K562 (cell line): ENCODE measurements at regions not wholly inside any gene's neighbourhood (a gene's known extent, or its start where the extent isn't known, plus 50 kb on each side); places are given as distances from the start of the nearest gene placed in this dataset.

Source experiments
- ATAC-seq: fragments of 200-7000 bp; cut with Tn5 transposase; 3 replicates; pipeline ENCODE4 v1.9.1; 2020; ENCODE audit warnings: moderate library complexity
- BruUV-seq: library from RNA; stranded (reverse); fragments of 400-500 nt; replicated peaks from 2 replicates; lab custom pipeline; 2021; lab: Mats Ljungman, UMichigan
- CTCF ChIA-PET: fragments of 300-600 bp; formaldehyde crosslinking; extraction: SDS; loops from one replicate; lab custom pipeline; 2021; ENCODE audit warnings: low intra/inter-chr PET ratio; lab: Yijun Ruan, JAX
- POLR2A ChIA-PET: fragments of 300-600, 350-650 bp; sonication (Branson Sonifier 250); formaldehyde crosslinking; extraction: SDS; loops from one replicate; lab custom pipeline; 2021; ENCODE audit warnings: antibody characterized with exemption, inconsistent platforms; lab: Yijun Ruan, JAX
- DNase-seq, 4 experiments: peaks; one replicate each; pipeline versions ENCODE4 v3.0.0 to v3.0.0-alpha.2; 2011 to 2018; ENCODE audit warnings: low spot score in 3 of 4, mixed read lengths in 3 of 4; ENCODE audit errors: extremely low read depth in 1 of 4
- FAIRE-seq: peaks from 2 replicates; lab custom pipeline; 2011; peaks lifted over from hg19 to GRCh38; lab: Jason Lieb, UNC
- H2AFZ ChIP-seq: 2 replicates; pipeline ENCODE4 v1.6.0; 2011; ENCODE audit warnings: low read depth, low read length, control low read depth, inconsistent platforms
- H3K27ac ChIP-seq: fragments of 200-600 bp; 3 replicates; pipeline ENCODE4 v1.8.0; 2011; ENCODE audit warnings: low read depth, mild to moderate bottlenecking, control low read depth, inconsistent platforms, low read length, moderate library complexity, mixed read lengths; ENCODE audit errors: extremely low read depth
- H3K27me3 ChIP-seq, 2 experiments: fragments of 300-600 bp in 1 of 2; 2 replicates in 1 of 2; 3 replicates in 1 of 2; pipeline versions ENCODE4 v1.6.0 to v1.8.0; 2011; ENCODE audit warnings: inconsistent platforms in 2 of 2, low read length in 2 of 2, mild to moderate bottlenecking in 1 of 2, mixed read lengths in 1 of 2, moderate library complexity in 1 of 2; ENCODE audit not compliant: control insufficient read depth in 2 of 2, insufficient read depth in 2 of 2
- H3K36me3 ChIP-seq: fragments of 300-600 bp; 3 replicates; pipeline ENCODE4 v1.8.0; 2011; ENCODE audit warnings: mild to moderate bottlenecking, low read length, inconsistent platforms; ENCODE audit not compliant: control insufficient read depth, insufficient read depth
- H3K4me1 ChIP-seq, 2 experiments: fragments of 200-600 bp in 1 of 2; replicated peaks in 1 of 2; 2 replicates in 1 of 2; 3 replicates in 1 of 2; pipeline versions ENCODE4 v1.5.1 to v1.8.0; 2011; ENCODE audit warnings: inconsistent platforms in 2 of 2, low read length in 2 of 2, mild to moderate bottlenecking in 1 of 2, mixed read lengths in 1 of 2, moderate library complexity in 1 of 2; ENCODE audit not compliant: control insufficient read depth in 2 of 2, insufficient read depth in 2 of 2
- H3K4me2 ChIP-seq: 2 replicates; pipeline ENCODE4 v1.6.1; 2011; ENCODE audit warnings: low read length, control low read depth, inconsistent platforms, mixed read lengths; ENCODE audit not compliant: insufficient read depth
- H3K4me3 ChIP-seq: fragments of 200-600 bp; sonication (generic), shearing (Covaris generic); 2 replicates; pipeline ENCODE4 v1.5.1; 2016; ENCODE audit warnings: control low read depth, inconsistent platforms
- H3K79me2 ChIP-seq: fragments of 200-600 bp; 3 replicates; pipeline ENCODE4 v1.8.0; 2011; ENCODE audit warnings: low read length, inconsistent platforms; ENCODE audit not compliant: control insufficient read depth, insufficient read depth
- H3K9ac ChIP-seq, 2 experiments: 2 replicates each; pipeline versions ENCODE4 v1.6.0 to v1.6.1; 2011; ENCODE audit warnings: low read depth in 2 of 2, low read length in 2 of 2, control low read depth in 1 of 2, inconsistent platforms in 1 of 2, mild to moderate bottlenecking in 1 of 2, mixed read lengths in 1 of 2; ENCODE audit not compliant: insufficient read depth in 1 of 2
- H3K9me1 ChIP-seq: one replicate; pipeline ENCODE4 v1.6.0; 2011; ENCODE audit warnings: inconsistent platforms, mild to moderate bottlenecking, low read length, moderate library complexity; ENCODE audit not compliant: control insufficient read depth, insufficient read depth
- H3K9me3 ChIP-seq: replicated peaks from 2 replicates; pipeline ENCODE4 v1.5.1; 2011; ENCODE audit warnings: low read depth, low read length, inconsistent platforms; ENCODE audit not compliant: control insufficient read depth, insufficient read depth
- H4K20me1 ChIP-seq: replicated peaks from 2 replicates; pipeline ENCODE4 v1.6.1; 2011; ENCODE audit warnings: low read length, inconsistent platforms, mixed read lengths; ENCODE audit not compliant: control insufficient read depth, insufficient read depth
- BMI1 ChIP-seq: fragments of 150-350 bp; IDR thresholded peaks from 2 replicates; pipeline ENCODE4 v1.6.1; 2014; ENCODE audit warnings: low read length
- CREBBP ChIP-seq: IDR thresholded peaks from one replicate; pipeline ENCODE4 v1.6.1; 2012; ENCODE audit warnings: low read depth, mild to moderate bottlenecking, control low read depth, inconsistent platforms, low read length
- ETS2 ChIP-seq: IDR thresholded peaks from 2 replicates; pipeline ENCODE4 v1.6.1; 2016; ENCODE audit warnings: borderline replicate concordance, missing genetic modification characterization, mild to moderate bottlenecking, moderate library complexity, missing compliant biosample characterization; ENCODE audit not compliant: poor library complexity, severe bottlenecking
- FOXA1 ChIP-seq: fragments of 450-650 bp; IDR thresholded peaks from 2 replicates; pipeline ENCODE4 v1.6.1; 2016; ENCODE audit warnings: mild to moderate bottlenecking, borderline replicate concordance
- HMG20A ChIP-seq: fragments of 450-650 bp; formaldehyde crosslinking; conservative IDR thresholded peaks from 2 replicates; pipeline ENCODE4 v1.4.0; 2020; ENCODE audit warnings: mild to moderate bottlenecking, mixed read lengths
- ILK ChIP-seq: fragments of 450-650 bp; IDR thresholded peaks from 2 replicates; pipeline ENCODE4 v1.6.1; 2016; ENCODE audit warnings: missing genetic modification characterization, low read depth, mild to moderate bottlenecking, missing compliant biosample characterization, moderate library complexity, borderline replicate concordance
- KDM1A ChIP-seq, 2 experiments: fragments of 450-650 bp; IDR thresholded peaks; 2 replicates each; pipeline ENCODE4 v1.6.1; 2016; ENCODE audit warnings: mild to moderate bottlenecking in 2 of 2
- L3MBTL2 ChIP-seq: fragments of 450-650 bp; IDR thresholded peaks from 2 replicates; pipeline ENCODE4 v1.6.1; 2016; ENCODE audit warnings: mild to moderate bottlenecking, moderate library complexity
- MYC ChIP-seq, 2 experiments: fragments of 250-450 bp in 1 of 2; sonication (Bioruptor Pico) in 1 of 2; IDR thresholded peaks; 2 replicates each; pipeline versions ENCODE4 v1.5.1 to v1.6.1; 2012 to 2021; ENCODE audit warnings: low read depth in 2 of 2, borderline replicate concordance in 1 of 2, improper control_type of control experiment in 1 of 2, low read length in 1 of 2, mild to moderate bottlenecking in 1 of 2, moderate library complexity in 1 of 2
- SREBF1 ChIP-seq: fragments of 150-350 bp; IDR thresholded peaks from 2 replicates; pipeline ENCODE4 v1.6.1; 2014; ENCODE audit warnings: antibody characterized with exemption, low read depth, low read length, borderline replicate concordance
- SREBF2 ChIP-seq: sonication (generic); formaldehyde crosslinking; IDR thresholded peaks from 2 replicates; pipeline ENCODE4 v1.4.0; 2020; ENCODE audit warnings: mild to moderate bottlenecking, missing genetic modification reagents
- ZFP30 ChIP-seq: fragments of 250-450 bp; sonication (Bioruptor Pico); IDR thresholded peaks from 2 replicates; pipeline ENCODE4 v1.8.0; 2022; ENCODE audit warnings: moderate library complexity, mild to moderate bottlenecking, inconsistent platforms, borderline replicate concordance
- ZFP91 ChIP-seq: sonication (generic); formaldehyde crosslinking; IDR thresholded peaks from 2 replicates; pipeline ENCODE4 v1.8.0; 2022; ENCODE audit warnings: mild to moderate bottlenecking, missing genetic modification reagents
- ZNF124 ChIP-seq: sonication (generic); formaldehyde crosslinking; IDR thresholded peaks from 2 replicates; pipeline ENCODE4 v1.8.1; 2022; ENCODE audit warnings: missing genetic modification reagents
- ZNF436 ChIP-seq: fragments of 250-450, 450-650 bp; sonication (Bioruptor Pico); formaldehyde crosslinking; IDR thresholded peaks from 2 replicates; pipeline ENCODE4 v1.7.0; 2020; ENCODE audit warnings: mild to moderate bottlenecking
- ZNF584 ChIP-seq: fragments of 200-800 bp; sonication (Bioruptor generic); IDR thresholded peaks from 2 replicates; pipeline ENCODE4 v1.6.1; 2016; ENCODE audit warnings: low read depth, mild to moderate bottlenecking, missing genetic modification characterization, missing compliant biosample characterization
- ZNF589 ChIP-seq: fragments of 200-800 bp; sonication (Bioruptor generic); IDR thresholded peaks from 2 replicates; pipeline ENCODE4 v1.6.1; 2016; ENCODE audit warnings: low read depth, missing genetic modification characterization, missing compliant biosample characterization
- ZNF696 ChIP-seq: fragments of 250-450 bp; sonication (Bioruptor Pico); conservative IDR thresholded peaks from 2 replicates; pipeline ENCODE4 v1.4.0; 2020; ENCODE audit warnings: mild to moderate bottlenecking, moderate library complexity
- WGBS: fragments of 100-300 bp; shearing (Covaris generic); methylation state at CpG from one replicate; pipeline ENCODE4 v1.1.6; 2016; ENCODE audit warnings: low coverage, mixed read lengths; ENCODE audit not compliant: insufficient coverage; ENCODE audit errors: missing lambda C conversion rate; 5-methylcytosine and 5-hydroxymethylcytosine counted together
- in situ Hi-C: fragments of 300-500 bp; cut with MboI; formaldehyde crosslinking; loops from 4 replicates; pipeline ENCODE4 v1.15.0; 2018; ENCODE audit warnings: inconsistent platforms, mixed read lengths
- intact Hi-C: fragments of 100-400 bp; cut with micrococcal nuclease; formaldehyde crosslinking; loops from 2 replicates; pipeline ENCODE4 v1.14.2; 2022
- TF ChIP-seq, protein P1 (sequence below): sonication (generic); formaldehyde crosslinking; IDR thresholded peaks from 2 replicates; pipeline ENCODE4 v1.8.0; 2023; ENCODE audit warnings: mild to moderate bottlenecking, missing genetic modification reagents
- TF ChIP-seq, protein P2 (sequence below): fragments of 200-800 bp; sonication (Bioruptor generic); IDR thresholded peaks from 2 replicates; pipeline ENCODE4 v1.6.1; 2017; ENCODE audit warnings: missing genetic modification characterization, missing compliant biosample characterization

- no peak overlapping the region for H3K4me2 ChIP-seq
- no TSS peak for BruUV-seq
- H3K79me2 ChIP-seq = no peaks in the 10 kb centered on the region
- no peaks in the 10 kb centered on the region for H3K36me3 ChIP-seq
- WGBS = 0% methylated on average over 2 of the region's 2 CpGs
- ChIA-PET POLR2A (no interaction called here), CTCF (no interaction called here)
- no peaks in the 10 kb centered on the region for H3K4me1 ChIP-seq
- in situ Hi-C loops = no loop called here
- FAIRE-seq (no peak), ATAC-seq (no peak), DNase-seq (no peak)
- TF ChIP-seq SREBF1 = no peak
- TF ChIP-seq ILK (tag) = no peak
- TF ChIP-seq KDM1A (IDR thresholded peaks at IDR 0.05) = no peak
- TF ChIP-seq ZNF589 (CRISPR knock-in tag) = no peak
- TF ChIP-seq L3MBTL2 = no peak
- TF ChIP-seq SREBF2 = no peak
- TF ChIP-seq, protein P1, sequence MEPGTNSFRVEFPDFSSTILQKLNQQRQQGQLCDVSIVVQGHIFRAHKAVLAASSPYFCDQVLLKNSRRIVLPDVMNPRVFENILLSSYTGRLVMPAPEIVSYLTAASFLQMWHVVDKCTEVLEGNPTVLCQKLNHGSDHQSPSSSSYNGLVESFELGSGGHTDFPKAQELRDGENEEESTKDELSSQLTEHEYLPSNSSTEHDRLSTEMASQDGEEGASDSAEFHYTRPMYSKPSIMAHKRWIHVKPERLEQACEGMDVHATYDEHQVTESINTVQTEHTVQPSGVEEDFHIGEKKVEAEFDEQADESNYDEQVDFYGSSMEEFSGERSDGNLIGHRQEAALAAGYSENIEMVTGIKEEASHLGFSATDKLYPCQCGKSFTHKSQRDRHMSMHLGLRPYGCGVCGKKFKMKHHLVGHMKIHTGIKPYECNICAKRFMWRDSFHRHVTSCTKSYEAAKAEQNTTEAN (CRISPR knock-in tag) = no peak
- TF ChIP-seq ZNF584 (CRISPR knock-in tag) = no peak
- no peak for TF ChIP-seq HMG20A
- no peak for TF ChIP-seq ZNF696 (CRISPR knock-in tag)
- TF ChIP-seq ETS2 (tag) = no peak
- TF ChIP-seq, protein P2, sequence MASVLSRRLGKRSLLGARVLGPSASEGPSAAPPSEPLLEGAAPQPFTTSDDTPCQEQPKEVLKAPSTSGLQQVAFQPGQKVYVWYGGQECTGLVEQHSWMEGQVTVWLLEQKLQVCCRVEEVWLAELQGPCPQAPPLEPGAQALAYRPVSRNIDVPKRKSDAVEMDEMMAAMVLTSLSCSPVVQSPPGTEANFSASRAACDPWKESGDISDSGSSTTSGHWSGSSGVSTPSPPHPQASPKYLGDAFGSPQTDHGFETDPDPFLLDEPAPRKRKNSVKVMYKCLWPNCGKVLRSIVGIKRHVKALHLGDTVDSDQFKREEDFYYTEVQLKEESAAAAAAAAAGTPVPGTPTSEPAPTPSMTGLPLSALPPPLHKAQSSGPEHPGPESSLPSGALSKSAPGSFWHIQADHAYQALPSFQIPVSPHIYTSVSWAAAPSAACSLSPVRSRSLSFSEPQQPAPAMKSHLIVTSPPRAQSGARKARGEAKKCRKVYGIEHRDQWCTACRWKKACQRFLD (CRISPR knock-in tag) = no peak
- no peak for TF ChIP-seq ZFP91 (CRISPR knock-in tag)
- no peak for TF ChIP-seq ZFP30 (CRISPR knock-in tag)
- TF ChIP-seq ZNF436 = no peak
- no peak for TF ChIP-seq CREBBP
- no peak for TF ChIP-seq FOXA1
- TF ChIP-seq BMI1 = no peak
- TF ChIP-seq MYC (IDR thresholded peaks at IDR 0.05; ENCODE audit: low read depth, low read length) = no peak
- no peak for TF ChIP-seq MYC (CRISPR knock-in tag; IDR thresholded peaks at IDR 0.05; ENCODE audit: borderline replicate concordance, low read depth)
- no peak for TF ChIP-seq ZNF124 (CRISPR knock-in tag)
- H3K9me3 ChIP-seq = no peaks in the 10 kb centered on the region
- intact Hi-C loops = no loop called here
- no peak overlapping the region for H3K27ac ChIP-seq
- H3K27me3 ChIP-seq = no peaks in the 10 kb centered on the region
- H4K20me1 ChIP-seq = no peaks in the 10 kb centered on the region
- H2AFZ ChIP-seq = no peak overlapping the region
- H3K4me3 ChIP-seq = no peak overlapping the region
- no peaks in the 10 kb centered on the region for H3K9me1 ChIP-seq
- no peak overlapping the region for H3K9ac ChIP-seq
Observed at GRCh38 chr2:234145511-234145910, 95.0 kb downstream of the SPP2 start.
